ENCODE measurements at regions not wholly inside any gene's neighbourhood (a gene's known extent, or its start where the extent isn't known, plus 50 kb on each side); places are given as distances from the start of the nearest gene placed in this dataset.

- TF ChIP-seq CTCF (IDR thresholded peaks at IDR 0.05; ENCODE audit: extremely low read depth, insufficient read depth, missing control alignments): no peak
- in situ Hi-C loops (cut with MboI; ENCODE audit: low pct_unique_long_range_greater_than_20kb, low sequenced_read_pairs, unreplicated experiment): no loop called here
- DNase-seq (ENCODE audit: low spot score): no peak
These were observed 116.0 kb downstream of the EN1 start for GRCh38 chr2:118731413-118731812.

GRCh38 chr2:118730405-118730804 lies 117.0 kb downstream of the EN1 start:
- DNase-seq (ENCODE audit: low spot score): no peak
- no peak for TF ChIP-seq CTCF (IDR thresholded peaks at IDR 0.05; ENCODE audit: extremely low read depth, insufficient read depth, missing control alignments)
- in situ Hi-C loops (cut with MboI; ENCODE audit: low pct_unique_long_range_greater_than_20kb, low sequenced_read_pairs, unreplicated experiment): no loop called here

- DNase-seq (ENCODE audit: low spot score): no peak
- no peak for TF ChIP-seq CTCF (IDR thresholded peaks at IDR 0.05; ENCODE audit: extremely low read depth, insufficient read depth, missing control alignments)
- in situ Hi-C loops (cut with MboI; ENCODE audit: low pct_unique_long_range_greater_than_20kb, low sequenced_read_pairs, unreplicated experiment): no loop called here
These were observed 117.7 kb downstream of the EN1 start for GRCh38 chr2:118729760-118730159.

GRCh38 chr2:118728984-118729383 lies 118.5 kb downstream of the EN1 start:
- no peak for TF ChIP-seq CTCF (IDR thresholded peaks at IDR 0.05; ENCODE audit: extremely low read depth, insufficient read depth, missing control alignments)
- DNase-seq (ENCODE audit: low spot score): no peak
- in situ Hi-C loops (cut with MboI; ENCODE audit: low pct_unique_long_range_greater_than_20kb, low sequenced_read_pairs, unreplicated experiment): no loop called here

- in situ Hi-C loops (cut with MboI; ENCODE audit: low pct_unique_long_range_greater_than_20kb, low sequenced_read_pairs, unreplicated experiment): no loop called here
- DNase-seq (ENCODE audit: low spot score): no peak
- TF ChIP-seq CTCF (IDR thresholded peaks at IDR 0.05; ENCODE audit: extremely low read depth, insufficient read depth, missing control alignments): no peak
These were observed 120.6 kb downstream of the EN1 start for GRCh38 chr2:118726821-118727220.

- in situ Hi-C loops (cut with MboI; ENCODE audit: low pct_unique_long_range_greater_than_20kb, low sequenced_read_pairs, unreplicated experiment): no loop called here
- no peak for TF ChIP-seq CTCF (IDR thresholded peaks at IDR 0.05; ENCODE audit: extremely low read depth, insufficient read depth, missing control alignments)
These were observed 124.1 kb downstream of the EN1 start for GRCh38 chr2:118723394-118723793.

GRCh38 chr2:118722976-118723375 lies 124.5 kb downstream of the EN1 start:
- TF ChIP-seq CTCF (IDR thresholded peaks at IDR 0.05; ENCODE audit: extremely low read depth, insufficient read depth, missing control alignments): no peak
- in situ Hi-C loops (cut with MboI; ENCODE audit: low pct_unique_long_range_greater_than_20kb, low sequenced_read_pairs, unreplicated experiment): no loop called here

More at GRCh38 chr2:118723394-118723793, 124.1 kb downstream of the EN1 start:
- DNase-seq (ENCODE audit: low spot score): no peak

More at GRCh38 chr2:118722976-118723375, 124.5 kb downstream of the EN1 start:
- DNase-seq (ENCODE audit: low spot score): no peak

All from GM13977 (cell line).